OCI-LY1 (cell line): ENCODE measurements at regions not wholly inside any gene's neighbourhood (a gene's known extent, or its start where the extent isn't known, plus 50 kb on each side); places are given as distances from the start of the nearest gene placed in this dataset.

Experiments used
- EZH2 ChIP-seq: fragments of 200-600 bp; sonication (generic), shearing (Covaris generic); IDR thresholded peaks from 2 replicates; pipeline ENCODE4 v1.8.0; 2017; ENCODE audit warnings: borderline replicate concordance, mixed run types, mild to moderate bottlenecking, antibody characterized with exemption, low read length, moderate library complexity, mixed read lengths
- TF ChIP-seq, protein P1 (sequence below): fragments of 200-600 bp; sonication (generic), shearing (Covaris generic); IDR thresholded peaks from 2 replicates; pipeline ENCODE4 v1.5.1; 2017; ENCODE audit warnings: mild to moderate bottlenecking, antibody characterized with exemption, low read length, moderate library complexity, mixed read lengths

DNA sequence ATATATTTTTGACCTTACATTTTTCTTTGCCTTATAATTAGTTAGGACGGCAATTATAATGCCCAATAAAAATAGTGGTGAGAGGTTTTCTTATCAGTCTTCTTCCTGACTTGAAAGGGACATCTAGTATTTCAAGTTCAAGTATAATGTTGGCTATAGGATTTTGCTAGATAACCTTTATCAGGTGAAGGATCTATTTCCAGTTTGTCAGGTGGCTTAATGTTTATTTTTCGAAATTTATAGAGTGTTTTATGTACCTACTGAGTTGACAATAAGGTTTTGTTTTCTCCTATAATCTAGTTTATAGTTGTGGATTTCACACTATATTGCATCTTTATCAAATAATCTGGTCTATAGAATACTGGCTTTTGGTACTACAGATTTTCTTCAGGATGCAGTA lies 351.8 kb upstream of the FGF13 start:
- TF ChIP-seq, protein P1, sequence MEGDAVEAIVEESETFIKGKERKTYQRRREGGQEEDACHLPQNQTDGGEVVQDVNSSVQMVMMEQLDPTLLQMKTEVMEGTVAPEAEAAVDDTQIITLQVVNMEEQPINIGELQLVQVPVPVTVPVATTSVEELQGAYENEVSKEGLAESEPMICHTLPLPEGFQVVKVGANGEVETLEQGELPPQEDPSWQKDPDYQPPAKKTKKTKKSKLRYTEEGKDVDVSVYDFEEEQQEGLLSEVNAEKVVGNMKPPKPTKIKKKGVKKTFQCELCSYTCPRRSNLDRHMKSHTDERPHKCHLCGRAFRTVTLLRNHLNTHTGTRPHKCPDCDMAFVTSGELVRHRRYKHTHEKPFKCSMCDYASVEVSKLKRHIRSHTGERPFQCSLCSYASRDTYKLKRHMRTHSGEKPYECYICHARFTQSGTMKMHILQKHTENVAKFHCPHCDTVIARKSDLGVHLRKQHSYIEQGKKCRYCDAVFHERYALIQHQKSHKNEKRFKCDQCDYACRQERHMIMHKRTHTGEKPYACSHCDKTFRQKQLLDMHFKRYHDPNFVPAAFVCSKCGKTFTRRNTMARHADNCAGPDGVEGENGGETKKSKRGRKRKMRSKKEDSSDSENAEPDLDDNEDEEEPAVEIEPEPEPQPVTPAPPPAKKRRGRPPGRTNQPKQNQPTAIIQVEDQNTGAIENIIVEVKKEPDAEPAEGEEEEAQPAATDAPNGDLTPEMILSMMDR: no peak
- no peak for TF ChIP-seq EZH2
